ENCODE measurements at regions not wholly inside any gene's neighbourhood (a gene's known extent, or its start where the extent isn't known, plus 50 kb on each side); places are given as distances from the start of the nearest gene placed in this dataset.

DNA sequence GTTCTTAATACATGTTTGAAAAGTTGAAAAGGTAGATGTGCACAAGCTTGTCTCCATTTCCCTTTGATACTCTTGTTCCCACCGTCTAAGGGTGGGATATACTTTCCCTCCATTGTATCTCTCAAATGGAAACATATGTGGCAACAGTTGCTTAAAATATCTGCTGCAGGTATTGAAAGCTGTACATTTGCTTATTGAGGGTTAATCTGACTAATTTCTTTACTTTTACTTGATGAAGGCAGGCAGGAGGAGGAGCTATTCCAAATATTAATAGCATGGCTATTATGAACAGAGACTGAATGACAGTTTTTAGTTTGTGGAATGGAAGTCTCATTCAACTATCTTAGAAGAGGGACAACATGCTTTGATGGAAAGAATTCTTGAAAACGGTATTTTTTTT is 103.8 kb downstream of the SLC10A2 start:
- no peak overlapping the region for H3K9ac ChIP-seq (ENCODE audit: low read length)
- H4K20me1 ChIP-seq (ENCODE audit: insufficient read depth) = no peaks in the 10 kb centered on the region
- H3K4me3 ChIP-seq (ENCODE audit: low read length) = no peak overlapping the region
- no peak overlapping the region for H2AFZ ChIP-seq (ENCODE audit: low read depth, low read length)
- no peak overlapping the region for H3K4me2 ChIP-seq (ENCODE audit: low read length)
- no peaks in the 10 kb centered on the region for H3K9me2 ChIP-seq (ENCODE audit: insufficient read depth, low read length)
- no peaks in the 10 kb centered on the region for H3F3A ChIP-seq (ENCODE audit: insufficient read depth, low read length, poor library complexity, severe bottlenecking)
- H3K27me3 ChIP-seq (ENCODE audit: insufficient read depth, low read depth, low read length) = no peaks in the 10 kb centered on the region
- no peaks in the 10 kb centered on the region for H3K79me2 ChIP-seq (replicated peaks; ENCODE audit: insufficient read depth, low read length)
- no peak for TF ChIP-seq SMC3 (conservative IDR thresholded peaks at IDR 0.05; ENCODE audit: poor library complexity)
- no peak for TF ChIP-seq RAD21 (conservative IDR thresholded peaks at IDR 0.05)
- no peak for TF ChIP-seq MXI1 (conservative IDR thresholded peaks at IDR 0.05; ENCODE audit: poor library complexity, severe bottlenecking)
- TF ChIP-seq EP300 (conservative IDR thresholded peaks at IDR 0.05; ENCODE audit: poor library complexity, severe bottlenecking) = no peak
- no peak for TF ChIP-seq EZH2 (IDR thresholded peaks at IDR 0.05; ENCODE audit: borderline replicate concordance, insufficient read depth, low read length, poor library complexity, severe bottlenecking)
- H3K27ac ChIP-seq (ENCODE audit: low read length) = no peak overlapping the region
- H3K9me3 ChIP-seq (ENCODE audit: low read length) = no peaks in the 10 kb centered on the region
- no peaks in the 10 kb centered on the region for H3K36me3 ChIP-seq (ENCODE audit: insufficient read depth, low read length)

DNA sequence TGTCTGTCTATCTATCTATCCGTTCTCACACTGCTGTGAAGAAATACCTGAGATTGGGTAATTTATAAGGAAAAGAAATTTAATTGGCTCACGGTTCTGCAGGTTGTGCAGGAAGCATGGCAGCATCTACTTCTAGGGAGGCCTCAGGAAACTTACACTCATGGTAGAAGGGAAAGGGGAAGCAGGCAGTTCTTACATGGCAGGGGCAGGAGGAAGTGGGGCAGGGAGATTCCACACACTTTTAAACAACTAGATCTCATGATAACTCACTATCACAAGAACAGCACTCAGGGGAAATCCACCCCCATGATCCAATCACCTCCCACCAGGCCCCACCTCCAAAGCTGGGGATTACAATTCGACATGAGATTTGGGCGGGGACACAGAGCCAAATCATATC is 105.3 kb downstream of the SLC10A2 start:
- no peak overlapping the region for H3K4me3 ChIP-seq (ENCODE audit: low read length)
- H3K27ac ChIP-seq (ENCODE audit: low read length) = no peak overlapping the region
- no peaks in the 10 kb centered on the region for H3K27me3 ChIP-seq (ENCODE audit: insufficient read depth, low read depth, low read length)
- no peaks in the 10 kb centered on the region for H3K36me3 ChIP-seq (ENCODE audit: insufficient read depth, low read length)
- H2AFZ ChIP-seq (ENCODE audit: low read depth, low read length) = no peak overlapping the region
- H3K9me2 ChIP-seq (ENCODE audit: insufficient read depth, low read length) = no peaks in the 10 kb centered on the region
- no peaks in the 10 kb centered on the region for H3K79me2 ChIP-seq (replicated peaks; ENCODE audit: insufficient read depth, low read length)
- TF ChIP-seq, protein P1, sequence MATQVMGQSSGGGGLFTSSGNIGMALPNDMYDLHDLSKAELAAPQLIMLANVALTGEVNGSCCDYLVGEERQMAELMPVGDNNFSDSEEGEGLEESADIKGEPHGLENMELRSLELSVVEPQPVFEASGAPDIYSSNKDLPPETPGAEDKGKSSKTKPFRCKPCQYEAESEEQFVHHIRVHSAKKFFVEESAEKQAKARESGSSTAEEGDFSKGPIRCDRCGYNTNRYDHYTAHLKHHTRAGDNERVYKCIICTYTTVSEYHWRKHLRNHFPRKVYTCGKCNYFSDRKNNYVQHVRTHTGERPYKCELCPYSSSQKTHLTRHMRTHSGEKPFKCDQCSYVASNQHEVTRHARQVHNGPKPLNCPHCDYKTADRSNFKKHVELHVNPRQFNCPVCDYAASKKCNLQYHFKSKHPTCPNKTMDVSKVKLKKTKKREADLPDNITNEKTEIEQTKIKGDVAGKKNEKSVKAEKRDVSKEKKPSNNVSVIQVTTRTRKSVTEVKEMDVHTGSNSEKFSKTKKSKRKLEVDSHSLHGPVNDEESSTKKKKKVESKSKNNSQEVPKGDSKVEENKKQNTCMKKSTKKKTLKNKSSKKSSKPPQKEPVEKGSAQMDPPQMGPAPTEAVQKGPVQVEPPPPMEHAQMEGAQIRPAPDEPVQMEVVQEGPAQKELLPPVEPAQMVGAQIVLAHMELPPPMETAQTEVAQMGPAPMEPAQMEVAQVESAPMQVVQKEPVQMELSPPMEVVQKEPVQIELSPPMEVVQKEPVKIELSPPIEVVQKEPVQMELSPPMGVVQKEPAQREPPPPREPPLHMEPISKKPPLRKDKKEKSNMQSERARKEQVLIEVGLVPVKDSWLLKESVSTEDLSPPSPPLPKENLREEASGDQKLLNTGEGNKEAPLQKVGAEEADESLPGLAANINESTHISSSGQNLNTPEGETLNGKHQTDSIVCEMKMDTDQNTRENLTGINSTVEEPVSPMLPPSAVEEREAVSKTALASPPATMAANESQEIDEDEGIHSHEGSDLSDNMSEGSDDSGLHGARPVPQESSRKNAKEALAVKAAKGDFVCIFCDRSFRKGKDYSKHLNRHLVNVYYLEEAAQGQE (IDR thresholded peaks at IDR 0.05; ENCODE audit: borderline replicate concordance) = no peak
- TF ChIP-seq RAD21 (conservative IDR thresholded peaks at IDR 0.05) (no peak), MXI1 (conservative IDR thresholded peaks at IDR 0.05; ENCODE audit: poor library complexity, severe bottlenecking) (no peak), TAF1 (IDR thresholded peaks at IDR 0.05; ENCODE audit: low read depth) (no peak), POLR2AphosphoS5 (IDR thresholded peaks at IDR 0.05) (no peak), EP300 (conservative IDR thresholded peaks at IDR 0.05; ENCODE audit: poor library complexity, severe bottlenecking) (no peak), EZH2 (IDR thresholded peaks at IDR 0.05; ENCODE audit: borderline replicate concordance, insufficient read depth, low read length, poor library complexity, severe bottlenecking) (no peak)
- TF ChIP-seq, protein P2, sequence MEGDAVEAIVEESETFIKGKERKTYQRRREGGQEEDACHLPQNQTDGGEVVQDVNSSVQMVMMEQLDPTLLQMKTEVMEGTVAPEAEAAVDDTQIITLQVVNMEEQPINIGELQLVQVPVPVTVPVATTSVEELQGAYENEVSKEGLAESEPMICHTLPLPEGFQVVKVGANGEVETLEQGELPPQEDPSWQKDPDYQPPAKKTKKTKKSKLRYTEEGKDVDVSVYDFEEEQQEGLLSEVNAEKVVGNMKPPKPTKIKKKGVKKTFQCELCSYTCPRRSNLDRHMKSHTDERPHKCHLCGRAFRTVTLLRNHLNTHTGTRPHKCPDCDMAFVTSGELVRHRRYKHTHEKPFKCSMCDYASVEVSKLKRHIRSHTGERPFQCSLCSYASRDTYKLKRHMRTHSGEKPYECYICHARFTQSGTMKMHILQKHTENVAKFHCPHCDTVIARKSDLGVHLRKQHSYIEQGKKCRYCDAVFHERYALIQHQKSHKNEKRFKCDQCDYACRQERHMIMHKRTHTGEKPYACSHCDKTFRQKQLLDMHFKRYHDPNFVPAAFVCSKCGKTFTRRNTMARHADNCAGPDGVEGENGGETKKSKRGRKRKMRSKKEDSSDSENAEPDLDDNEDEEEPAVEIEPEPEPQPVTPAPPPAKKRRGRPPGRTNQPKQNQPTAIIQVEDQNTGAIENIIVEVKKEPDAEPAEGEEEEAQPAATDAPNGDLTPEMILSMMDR (IDR thresholded peaks at IDR 0.05; ENCODE audit: poor library complexity, severe bottlenecking) = no peak
- no peak overlapping the region for H3K9ac ChIP-seq (ENCODE audit: low read length)
- no peaks in the 10 kb centered on the region for H3F3A ChIP-seq (ENCODE audit: insufficient read depth, low read length, poor library complexity, severe bottlenecking)
- no peak overlapping the region for H3K4me2 ChIP-seq (ENCODE audit: low read length)
- no peaks in the 10 kb centered on the region for H4K20me1 ChIP-seq (ENCODE audit: insufficient read depth)
- H3K9me3 ChIP-seq (ENCODE audit: low read length) = no peaks in the 10 kb centered on the region
